ENCODE measurements at regions not wholly inside any gene's neighbourhood (a gene's known extent, or its start where the extent isn't known, plus 50 kb on each side); places are given as distances from the start of the nearest gene placed in this dataset.

DNA sequence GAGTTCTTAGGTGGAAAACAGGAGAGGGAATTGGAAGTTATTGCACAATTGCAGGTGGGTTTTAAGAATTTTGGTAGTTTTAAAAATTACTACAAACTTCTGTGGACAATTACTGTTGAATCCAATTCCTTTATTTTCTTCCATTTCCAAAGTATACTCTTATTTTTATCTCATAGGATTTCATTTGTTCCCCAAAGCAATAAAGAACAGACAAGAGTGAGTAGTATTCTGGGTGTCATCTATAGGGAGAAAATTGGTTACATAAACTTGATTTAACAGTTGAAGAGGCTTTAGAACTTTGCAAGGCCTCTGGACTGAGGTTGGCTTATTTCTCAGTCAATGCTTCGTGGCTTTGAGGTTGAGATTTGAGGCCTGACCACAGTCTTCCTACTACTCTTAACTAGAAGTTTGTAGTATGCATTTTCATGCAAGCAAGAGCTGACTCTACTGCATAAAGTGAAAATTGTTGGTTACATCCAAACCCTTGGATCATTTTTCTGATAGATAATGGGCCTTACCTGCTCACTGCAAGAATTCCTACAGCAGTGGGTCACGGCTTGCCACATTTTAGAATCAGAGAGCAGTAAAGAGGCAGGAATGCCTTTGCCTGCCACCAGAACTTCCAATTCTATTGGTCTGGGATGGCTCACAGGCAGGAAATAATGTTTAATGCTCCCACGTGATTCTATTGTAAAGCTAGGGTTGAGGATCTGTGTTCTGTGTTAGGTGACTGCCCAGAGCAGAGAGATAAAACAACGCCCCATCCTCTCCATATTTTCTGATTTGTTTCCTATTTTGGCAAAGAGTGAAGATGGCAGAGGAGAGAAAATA is 270.5 kb downstream of the TTC6 start (continued):
- TF ChIP-seq, protein P1, sequence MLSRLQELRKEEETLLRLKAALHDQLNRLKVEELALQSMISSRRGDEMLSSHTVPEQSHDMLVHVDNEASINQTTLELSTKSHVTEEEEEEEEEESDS (CRISPR knock-in tag; IDR thresholded peaks at IDR 0.05; ENCODE audit: borderline replicate concordance): no peak
- TF ChIP-seq ZNF839 (CRISPR knock-in tag; IDR thresholded peaks at IDR 0.05; ENCODE audit: borderline replicate concordance): no peak
- no peak for TF ChIP-seq TAF1 (CRISPR knock-in tag; IDR thresholded peaks at IDR 0.05)
- TF ChIP-seq RCOR2 (CRISPR knock-in tag; IDR thresholded peaks at IDR 0.05): no peak
- no peak for TF ChIP-seq CAMTA2 (CRISPR knock-in tag; IDR thresholded peaks at IDR 0.05; ENCODE audit: borderline replicate concordance)
- TF ChIP-seq FOSL1 (CRISPR knock-in tag; IDR thresholded peaks at IDR 0.05; ENCODE audit: borderline replicate concordance): no peak; the same call in 1 of the 2 replicates
- TF ChIP-seq ZNF75D (CRISPR knock-in tag; IDR thresholded peaks at IDR 0.05; ENCODE audit: borderline replicate concordance): no peak
- no peak for TF ChIP-seq ZKSCAN1 (IDR thresholded peaks at IDR 0.05; ENCODE audit: low read length)
- TF ChIP-seq BORCS8-MEF2B (CRISPR knock-in tag; IDR thresholded peaks at IDR 0.05): no peak
- TF ChIP-seq, protein P2, sequence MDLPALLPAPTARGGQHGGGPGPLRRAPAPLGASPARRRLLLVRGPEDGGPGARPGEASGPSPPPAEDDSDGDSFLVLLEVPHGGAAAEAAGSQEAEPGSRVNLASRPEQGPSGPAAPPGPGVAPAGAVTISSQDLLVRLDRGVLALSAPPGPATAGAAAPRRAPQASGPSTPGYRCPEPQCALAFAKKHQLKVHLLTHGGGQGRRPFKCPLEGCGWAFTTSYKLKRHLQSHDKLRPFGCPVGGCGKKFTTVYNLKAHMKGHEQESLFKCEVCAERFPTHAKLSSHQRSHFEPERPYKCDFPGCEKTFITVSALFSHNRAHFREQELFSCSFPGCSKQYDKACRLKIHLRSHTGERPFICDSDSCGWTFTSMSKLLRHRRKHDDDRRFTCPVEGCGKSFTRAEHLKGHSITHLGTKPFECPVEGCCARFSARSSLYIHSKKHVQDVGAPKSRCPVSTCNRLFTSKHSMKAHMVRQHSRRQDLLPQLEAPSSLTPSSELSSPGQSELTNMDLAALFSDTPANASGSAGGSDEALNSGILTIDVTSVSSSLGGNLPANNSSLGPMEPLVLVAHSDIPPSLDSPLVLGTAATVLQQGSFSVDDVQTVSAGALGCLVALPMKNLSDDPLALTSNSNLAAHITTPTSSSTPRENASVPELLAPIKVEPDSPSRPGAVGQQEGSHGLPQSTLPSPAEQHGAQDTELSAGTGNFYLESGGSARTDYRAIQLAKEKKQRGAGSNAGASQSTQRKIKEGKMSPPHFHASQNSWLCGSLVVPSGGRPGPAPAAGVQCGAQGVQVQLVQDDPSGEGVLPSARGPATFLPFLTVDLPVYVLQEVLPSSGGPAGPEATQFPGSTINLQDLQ (CRISPR knock-in tag; IDR thresholded peaks at IDR 0.05): no peak
- peak; percentile 14; the same call in 1 of the 2 replicates for TF ChIP-seq ZNF331 (CRISPR knock-in tag; IDR thresholded peaks at IDR 0.05)
- no peak for TF ChIP-seq FOSL2 (CRISPR knock-in tag; IDR thresholded peaks at IDR 0.05)
- TF ChIP-seq ZNF205 (CRISPR knock-in tag; IDR thresholded peaks at IDR 0.05): no peak
- TF ChIP-seq ZBTB7A (CRISPR knock-in tag; IDR thresholded peaks at IDR 0.05): no peak
- TF ChIP-seq, protein P3, sequence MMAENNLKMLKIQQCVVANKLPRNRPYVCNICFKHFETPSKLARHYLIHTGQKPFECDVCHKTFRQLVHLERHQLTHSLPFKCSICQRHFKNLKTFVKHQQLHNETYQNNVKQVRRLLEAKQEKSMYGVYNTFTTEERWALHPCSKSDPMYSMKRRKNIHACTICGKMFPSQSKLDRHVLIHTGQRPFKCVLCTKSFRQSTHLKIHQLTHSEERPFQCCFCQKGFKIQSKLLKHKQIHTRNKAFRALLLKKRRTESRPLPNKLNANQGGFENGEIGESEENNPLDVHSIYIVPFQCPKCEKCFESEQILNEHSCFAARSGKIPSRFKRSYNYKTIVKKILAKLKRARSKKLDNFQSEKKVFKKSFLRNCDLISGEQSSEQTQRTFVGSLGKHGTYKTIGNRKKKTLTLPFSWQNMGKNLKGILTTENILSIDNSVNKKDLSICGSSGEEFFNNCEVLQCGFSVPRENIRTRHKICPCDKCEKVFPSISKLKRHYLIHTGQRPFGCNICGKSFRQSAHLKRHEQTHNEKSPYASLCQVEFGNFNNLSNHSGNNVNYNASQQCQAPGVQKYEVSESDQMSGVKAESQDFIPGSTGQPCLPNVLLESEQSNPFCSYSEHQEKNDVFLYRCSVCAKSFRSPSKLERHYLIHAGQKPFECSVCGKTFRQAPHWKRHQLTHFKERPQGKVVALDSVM (CRISPR knock-in tag; IDR thresholded peaks at IDR 0.05): no peak
- no peak for TF ChIP-seq MEIS2 (CRISPR knock-in tag; IDR thresholded peaks at IDR 0.05)
- no peak for TF ChIP-seq ZNF737 (CRISPR knock-in tag; IDR thresholded peaks at IDR 0.05; ENCODE audit: borderline replicate concordance)
- TF ChIP-seq, protein P4, sequence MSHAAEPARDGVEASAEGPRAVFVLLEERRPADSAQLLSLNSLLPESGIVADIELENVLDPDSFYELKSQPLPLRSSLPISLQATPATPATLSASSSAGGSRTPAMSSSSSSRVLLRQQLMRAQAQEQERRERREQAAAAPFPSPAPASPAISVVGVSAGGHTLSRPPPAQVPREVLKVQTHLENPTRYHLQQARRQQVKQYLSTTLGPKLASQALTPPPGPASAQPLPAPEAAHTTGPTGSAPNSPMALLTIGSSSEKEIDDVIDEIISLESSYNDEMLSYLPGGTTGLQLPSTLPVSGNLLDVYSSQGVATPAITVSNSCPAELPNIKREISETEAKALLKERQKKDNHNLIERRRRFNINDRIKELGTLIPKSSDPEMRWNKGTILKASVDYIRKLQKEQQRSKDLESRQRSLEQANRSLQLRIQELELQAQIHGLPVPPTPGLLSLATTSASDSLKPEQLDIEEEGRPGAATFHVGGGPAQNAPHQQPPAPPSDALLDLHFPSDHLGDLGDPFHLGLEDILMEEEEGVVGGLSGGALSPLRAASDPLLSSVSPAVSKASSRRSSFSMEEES (CRISPR knock-in tag; IDR thresholded peaks at IDR 0.05): no peak
- TF ChIP-seq, protein P5, sequence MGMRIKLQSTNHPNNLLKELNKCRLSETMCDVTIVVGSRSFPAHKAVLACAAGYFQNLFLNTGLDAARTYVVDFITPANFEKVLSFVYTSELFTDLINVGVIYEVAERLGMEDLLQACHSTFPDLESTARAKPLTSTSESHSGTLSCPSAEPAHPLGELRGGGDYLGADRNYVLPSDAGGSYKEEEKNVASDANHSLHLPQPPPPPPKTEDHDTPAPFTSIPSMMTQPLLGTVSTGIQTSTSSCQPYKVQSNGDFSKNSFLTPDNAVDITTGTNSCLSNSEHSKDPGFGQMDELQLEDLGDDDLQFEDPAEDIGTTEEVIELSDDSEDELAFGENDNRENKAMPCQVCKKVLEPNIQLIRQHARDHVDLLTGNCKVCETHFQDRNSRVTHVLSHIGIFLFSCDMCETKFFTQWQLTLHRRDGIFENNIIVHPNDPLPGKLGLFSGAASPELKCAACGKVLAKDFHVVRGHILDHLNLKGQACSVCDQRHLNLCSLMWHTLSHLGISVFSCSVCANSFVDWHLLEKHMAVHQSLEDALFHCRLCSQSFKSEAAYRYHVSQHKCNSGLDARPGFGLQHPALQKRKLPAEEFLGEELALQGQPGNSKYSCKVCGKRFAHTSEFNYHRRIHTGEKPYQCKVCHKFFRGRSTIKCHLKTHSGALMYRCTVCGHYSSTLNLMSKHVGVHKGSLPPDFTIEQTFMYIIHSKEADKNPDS (CRISPR knock-in tag; IDR thresholded peaks at IDR 0.05): 0 out of 2 replicates have a peak, but pooled peaks have one; percentile 59
- TF ChIP-seq ZBTB8A (CRISPR knock-in tag; IDR thresholded peaks at IDR 0.05; ENCODE audit: borderline replicate concordance, low read depth): no peak
